Mesothelial cell of epicardium (in vitro differentiated cells): ENCODE measurements at regions not wholly inside any gene's neighbourhood (a gene's known extent, or its start where the extent isn't known, plus 50 kb on each side); places are given as distances from the start of the nearest gene placed in this dataset.

Experiments used
- DNase-seq, 2 experiments: peaks; one replicate each; pipeline ENCODE4 v3.0.0; 2021; ENCODE audit warnings: low spot score in 2 of 2; ENCODE audit not compliant: unreplicated experiment in 2 of 2
- H3K27ac Mint-ChIP-seq: 2 replicates; pipeline ENCODE4 v1.8.0; 2021; ENCODE audit warnings: mixed read lengths
- H3K27me3 Mint-ChIP-seq: 2 replicates; pipeline ENCODE4 v1.8.0; 2021; ENCODE audit warnings: low read depth, mixed read lengths
- H3K36me3 Mint-ChIP-seq: 2 replicates; pipeline ENCODE4 v1.8.0; 2021; ENCODE audit warnings: mixed read lengths
- H3K4me1 Mint-ChIP-seq: 2 replicates; pipeline ENCODE4 v1.8.0; 2021; ENCODE audit warnings: mixed read lengths
- H3K4me3 Mint-ChIP-seq: 2 replicates; pipeline ENCODE4 v1.8.0; 2021; ENCODE audit warnings: mild to moderate bottlenecking, moderate library complexity, mixed read lengths
- H3K9me3 Mint-ChIP-seq: 2 replicates; pipeline ENCODE4 v1.8.0; 2021; ENCODE audit warnings: mixed read lengths
- CTCF ChIP-seq: fragments of 200-600 bp; sonication (generic); IDR thresholded peaks from one replicate; pipeline ENCODE4 v1.5.0; 2021; ENCODE audit warnings: antibody characterized with exemption; ENCODE audit not compliant: unreplicated experiment

- Mint-ChIP-seq H3K4me1 (peaks cover 42% of the 10 kb centered on the region), H3K4me3 (no peak overlapping the region), H3K9me3 (peaks cover 32% of the 10 kb centered on the region), H3K27ac (peak overlapping the region; percentile 90), H3K27me3 (no peaks in the 10 kb centered on the region), H3K36me3 (peaks cover 17% of the 10 kb centered on the region)
- TF ChIP-seq CTCF = no peak
- DNase-seq = no peak
Observed at GRCh38 chr11:30758946-30759504, 172.9 kb upstream of the MPPED2 start.

- H3K9me3 Mint-ChIP-seq = peaks cover 29% of the 10 kb centered on the region
- no peak overlapping the region for H3K4me3 Mint-ChIP-seq
- no peaks in the 10 kb centered on the region for H3K27me3 Mint-ChIP-seq
- TF ChIP-seq CTCF = no peak
- H3K4me1 Mint-ChIP-seq = peaks cover 44% of the 10 kb centered on the region
- DNase-seq = no peak
- peaks cover 14% of the 10 kb centered on the region for H3K36me3 Mint-ChIP-seq
- peak overlapping the region; percentile 90 for H3K27ac Mint-ChIP-seq
Observed at GRCh38 chr11:30758518-30758917, 172.4 kb upstream of the MPPED2 start.

- Mint-ChIP-seq H3K4me3 (no peak overlapping the region), H3K9me3 (peaks cover 24% of the 10 kb centered on the region), H3K27me3 (no peaks in the 10 kb centered on the region), H3K36me3 (peaks cover 9% of the 10 kb centered on the region), H3K27ac (peak overlapping the region; percentile 79), H3K4me1 (peaks cover 46% of the 10 kb centered on the region)
- no peak for DNase-seq
- TF ChIP-seq CTCF = no peak
Observed at GRCh38 chr11:30758012-30758411, 171.9 kb upstream of the MPPED2 start.

GRCh38 chr11:30753994-30754393, 167.8 kb upstream of the MPPED2 start:
- no peak for TF ChIP-seq CTCF
- peaks cover 11% of the 10 kb centered on the region for H3K9me3 Mint-ChIP-seq

GRCh38 chr11:30753504-30753903, 167.4 kb upstream of the MPPED2 start:
- no peak for TF ChIP-seq CTCF
- Mint-ChIP-seq H3K36me3 (no peaks in the 10 kb centered on the region), H3K27ac (no peak overlapping the region), H3K4me3 (no peak overlapping the region), H3K4me1 (peaks cover 40% of the 10 kb centered on the region), H3K9me3 (peaks cover 11% of the 10 kb centered on the region), H3K27me3 (no peaks in the 10 kb centered on the region)
- DNase-seq = no peak

More at GRCh38 chr11:30753994-30754393, 167.8 kb upstream of the MPPED2 start:
- Mint-ChIP-seq H3K27me3 (no peaks in the 10 kb centered on the region), H3K27ac (no peak overlapping the region), H3K36me3 (no peaks in the 10 kb centered on the region), H3K4me1 (peaks cover 45% of the 10 kb centered on the region), H3K4me3 (no peak overlapping the region)
- DNase-seq = no peak

GRCh38 chr11:30749268-30749667, 163.1 kb upstream of the MPPED2 start:
- DNase-seq = no peak
- Mint-ChIP-seq H3K4me1 (peaks cover 23% of the 10 kb centered on the region), H3K27me3 (no peaks in the 10 kb centered on the region), H3K27ac (no peak overlapping the region), H3K36me3 (no peaks in the 10 kb centered on the region), H3K4me3 (no peak overlapping the region), H3K9me3 (peaks cover 13% of the 10 kb centered on the region)
- no peak for TF ChIP-seq CTCF
